H1 (cell line): ENCODE measurements at regions not wholly inside any gene's neighbourhood (a gene's known extent, or its start where the extent isn't known, plus 50 kb on each side); places are given as distances from the start of the nearest gene placed in this dataset.

ENCODE experiments used
- CTCF ChIA-PET: fragments of 300-600 bp; sonication (Branson Sonifier 250); formaldehyde crosslinking; loops from one replicate; lab custom pipeline; 2021; ENCODE audit not compliant: partially characterized antibody; lab: Charles Lee
- POLR2A ChIA-PET: fragments of 300-600 bp; sonication (Branson Sonifier 250); formaldehyde crosslinking; loops from one replicate; lab custom pipeline; 2021; ENCODE audit warnings: inconsistent platforms; ENCODE audit not compliant: partially characterized antibody; lab: Charles Lee
- DNase-seq, 2 experiments: peaks; one replicate each; pipeline versions ENCODE4 v3.0.0 to v3.0.0-alpha.2; 2010 to 2022; ENCODE audit warnings: low spot score in 2 of 2, low read depth in 1 of 2, mixed read lengths in 1 of 2
- FAIRE-seq: peaks from 2 replicates; lab custom pipeline; 2011; peaks lifted over from hg19 to GRCh38; lab: Jason Lieb, UNC
- H2AFZ ChIP-seq: 2 replicates; pipeline ENCODE4 v1.8.1; 2012; ENCODE audit warnings: low read length, inconsistent platforms
- H2AK5ac ChIP-seq: 2 replicates; pipeline ENCODE4 v1.6.1; 2013; ENCODE audit warnings: low read depth, low read length
- H2BK120ac ChIP-seq: replicated peaks from 2 replicates; pipeline ENCODE3; 2013; ENCODE audit warnings: low read depth, low read length, inconsistent platforms
- H2BK12ac ChIP-seq: 2 replicates; pipeline ENCODE4 v1.6.1; 2013; ENCODE audit warnings: low read depth, low read length
- H2BK15ac ChIP-seq: 2 replicates; pipeline ENCODE4 v1.6.1; 2013; ENCODE audit warnings: low read length
- H2BK20ac ChIP-seq: 2 replicates; pipeline ENCODE4 v1.6.1; 2013; ENCODE audit warnings: low read length
- H2BK5ac ChIP-seq: 2 replicates; pipeline ENCODE4 v1.6.1; 2013; ENCODE audit warnings: low read depth, low read length
- H3K14ac ChIP-seq: 2 replicates; pipeline ENCODE4 v1.6.1; 2013; ENCODE audit warnings: inconsistent platforms; ENCODE audit not compliant: insufficient read length
- H3K18ac ChIP-seq: 2 replicates; pipeline ENCODE4 v1.6.1; 2013; ENCODE audit warnings: low read length; ENCODE audit errors: extremely low read depth
- H3K23ac ChIP-seq: 2 replicates; pipeline ENCODE4 v1.6.1; 2013; ENCODE audit warnings: inconsistent platforms; ENCODE audit not compliant: insufficient read length
- H3K23me2 ChIP-seq: 2 replicates; pipeline ENCODE4 v1.6.1; 2013; ENCODE audit warnings: low read depth, low read length
- H3K27ac ChIP-seq: 2 replicates; pipeline ENCODE4 v1.6.1; 2011; ENCODE audit warnings: low read depth, low read length, inconsistent platforms
- H3K27me3 ChIP-seq, 4 experiments: replicated peaks in 1 of 4; 1 replicate in 1 of 4; 2 replicates in 3 of 4; pipeline versions ENCODE4 v1.6.1 to v1.8.1; 2011 to 2013; ENCODE audit warnings: low read length in 3 of 4, mild to moderate bottlenecking in 3 of 4, inconsistent platforms in 2 of 4, mixed read lengths in 2 of 4, moderate library complexity in 1 of 4; ENCODE audit not compliant: control insufficient read depth in 3 of 4, insufficient read depth in 3 of 4; ENCODE audit errors: extremely low read depth in 1 of 4
- H3K36me3 ChIP-seq, 4 experiments: 2 replicates each; pipeline versions ENCODE4 v1.6.1 to v1.8.1; 2011 to 2013; ENCODE audit warnings: mild to moderate bottlenecking in 4 of 4, low read length in 3 of 4, moderate library complexity in 2 of 4, control low read depth in 1 of 4, inconsistent platforms in 1 of 4; ENCODE audit not compliant: insufficient read depth in 4 of 4, control insufficient read depth in 2 of 4
- H3K4ac ChIP-seq: replicated peaks from 2 replicates; pipeline ENCODE3; 2013; ENCODE audit warnings: low read length, low read depth, mixed read lengths, inconsistent platforms; ENCODE audit not compliant: insufficient read length
- H3K4me1 ChIP-seq, 4 experiments: replicated peaks in 1 of 4; 1 replicate in 1 of 4; 2 replicates in 3 of 4; pipeline versions ENCODE4 v1.6.1 to v1.8.1; 2011 to 2013; ENCODE audit warnings: low read length in 3 of 4, inconsistent platforms in 2 of 4, mixed read lengths in 1 of 4; ENCODE audit not compliant: insufficient read depth in 4 of 4, control insufficient read depth in 3 of 4
- H3K4me2 ChIP-seq, 2 experiments: 2 replicates each; pipeline versions ENCODE4 v1.6.1 to v1.8.1; 2011 to 2013; ENCODE audit warnings: low read depth in 2 of 2, low read length in 2 of 2, control low read depth in 1 of 2, inconsistent platforms in 1 of 2, mild to moderate bottlenecking in 1 of 2; ENCODE audit not compliant: insufficient read depth in 1 of 2
- H3K4me3 ChIP-seq, 4 experiments: fragments of 200-600, 300-600 bp in 1 of 4; sonication (generic), shearing (Covaris generic), sonication (Bioruptor Twin) in 1 of 4; 2 replicates each; pipeline versions ENCODE4 v1.5.1 to v1.8.1; 2011 to 2016; ENCODE audit warnings: low read length in 4 of 4, low read depth in 3 of 4, control low read depth in 2 of 4, inconsistent platforms in 2 of 4, mild to moderate bottlenecking in 2 of 4, mixed read lengths in 1 of 4, moderate library complexity in 1 of 4; ENCODE audit not compliant: insufficient read depth in 2 of 4; ENCODE audit errors: extremely low read depth in 1 of 4
- H3K56ac ChIP-seq: replicated peaks from 2 replicates; pipeline ENCODE3; 2013; ENCODE audit warnings: low read depth, mild to moderate bottlenecking, mixed read lengths, low read length, inconsistent platforms; ENCODE audit not compliant: insufficient read length
- H3K79me1 ChIP-seq: 2 replicates; pipeline ENCODE4 v1.6.1; 2013; ENCODE audit warnings: low read depth, low read length, control low read depth
- H3K79me2 ChIP-seq, 2 experiments: 2 replicates each; pipeline versions ENCODE4 v1.6.1 to v1.8.1; 2012 to 2013; ENCODE audit warnings: low read length in 2 of 2, mild to moderate bottlenecking in 2 of 2, inconsistent platforms in 1 of 2; ENCODE audit not compliant: insufficient read depth in 2 of 2, control insufficient read depth in 1 of 2
- H3K9ac ChIP-seq, 4 experiments: replicated peaks in 1 of 4; 1 replicate in 1 of 4; 2 replicates in 3 of 4; pipeline versions ENCODE4 v1.6.1 to v1.8.1; 2011 to 2013; ENCODE audit warnings: low read depth in 3 of 4, low read length in 3 of 4, control low read depth in 2 of 4, mild to moderate bottlenecking in 2 of 4, moderate library complexity in 2 of 4, inconsistent platforms in 1 of 4; ENCODE audit errors: extremely low read depth in 1 of 4
- H3K9me3 ChIP-seq, 2 experiments: 2 replicates each; pipeline versions ENCODE4 v1.6.1 to v1.8.1; 2012 to 2013; ENCODE audit warnings: mild to moderate bottlenecking in 2 of 2, moderate library complexity in 2 of 2, control low read depth in 1 of 2, inconsistent platforms in 1 of 2, low read depth in 1 of 2, low read length in 1 of 2, mixed read lengths in 1 of 2; ENCODE audit not compliant: insufficient read depth in 2 of 2
- H4K20me1 ChIP-seq, 2 experiments: replicated peaks in 1 of 2; 2 replicates each; pipeline versions ENCODE3 to v1.8.1; 2011 to 2013; ENCODE audit warnings: inconsistent platforms in 2 of 2, low read length in 2 of 2, mild to moderate bottlenecking in 1 of 2; ENCODE audit not compliant: insufficient read depth in 2 of 2, control insufficient read depth in 1 of 2
- H4K5ac ChIP-seq: 2 replicates; pipeline ENCODE4 v1.6.1; 2013; ENCODE audit warnings: low read length, low read depth, mixed read lengths, inconsistent platforms; ENCODE audit not compliant: insufficient read length
- H4K8ac ChIP-seq: 2 replicates; pipeline ENCODE4 v1.8.0; 2013; ENCODE audit warnings: mild to moderate bottlenecking, moderate library complexity, low read length, inconsistent platforms; ENCODE audit not compliant: insufficient read depth; ENCODE audit errors: extremely low read depth
- H4K91ac ChIP-seq: replicated peaks from 2 replicates; pipeline ENCODE3; 2013; ENCODE audit warnings: low read length, mixed read lengths, inconsistent platforms; ENCODE audit not compliant: insufficient read length
- BACH1 ChIP-seq: IDR thresholded peaks from 2 replicates; pipeline ENCODE4 v1.6.1; 2012; ENCODE audit warnings: low read length, improper control_type of control experiment
- EZH2 ChIP-seq: fragments of 200-600 bp; sonication (generic); IDR thresholded peaks from 2 replicates; pipeline ENCODE4 v1.7.1; 2012; ENCODE audit warnings: low read depth, mild to moderate bottlenecking, moderate library complexity, low read length, inconsistent platforms; ENCODE audit not compliant: severe bottlenecking
- GTF2F1 ChIP-seq: IDR thresholded peaks from 2 replicates; pipeline ENCODE4 v1.6.1; 2012; ENCODE audit warnings: low read depth, low read length, improper control_type of control experiment, borderline replicate concordance
- KDM5A ChIP-seq: fragments of 200-600 bp; IDR thresholded peaks from 2 replicates; pipeline ENCODE4 v1.7.1; 2012; ENCODE audit warnings: mild to moderate bottlenecking, low read length, inconsistent platforms, mixed read lengths
- RBBP5 ChIP-seq: IDR thresholded peaks from 2 replicates; pipeline ENCODE4 v1.7.1; 2012; ENCODE audit warnings: low read depth, mild to moderate bottlenecking, inconsistent platforms, low read length, moderate library complexity, borderline replicate concordance
- RFX5 ChIP-seq: IDR thresholded peaks from 2 replicates; pipeline ENCODE4 v1.6.1; 2011; ENCODE audit warnings: low read depth, low read length, improper control_type of control experiment, borderline replicate concordance
- RXRA ChIP-seq: IDR thresholded peaks from 2 replicates; pipeline ENCODE4 v1.6.1; 2011; ENCODE audit warnings: low read depth, mild to moderate bottlenecking, low read length, moderate library complexity; ENCODE audit not compliant: insufficient read depth
- SIN3A ChIP-seq, 2 experiments: IDR thresholded peaks in 1 of 2; conservative IDR thresholded peaks in 1 of 2; 2 replicates each; pipeline ENCODE4 v1.6.1; 2011 to 2012; ENCODE audit warnings: low read length in 2 of 2, improper control_type of control experiment in 1 of 2, low read depth in 1 of 2, mild to moderate bottlenecking in 1 of 2
- SP2 ChIP-seq: IDR thresholded peaks from 2 replicates; pipeline ENCODE4 v1.6.1; 2012; ENCODE audit warnings: mild to moderate bottlenecking, low read length, inconsistent platforms
- TAF7 ChIP-seq: optimal IDR thresholded peaks from 2 replicates; pipeline ENCODE3; 2011; ENCODE audit warnings: low read depth, mild to moderate bottlenecking, inconsistent platforms, low read length, moderate library complexity, borderline replicate concordance
- TBP ChIP-seq: IDR thresholded peaks from 2 replicates; pipeline ENCODE4 v1.6.1; 2011; ENCODE audit warnings: low read depth, low read length, improper control_type of control experiment
- YY1 ChIP-seq: IDR thresholded peaks from 2 replicates; pipeline ENCODE4 v1.6.1; 2011; ENCODE audit warnings: low read depth, mild to moderate bottlenecking, low read length
- ZNF274 ChIP-seq: IDR thresholded peaks from 2 replicates; pipeline ENCODE4 v1.7.0; 2012; ENCODE audit warnings: low read length, borderline replicate concordance; ENCODE audit errors: extremely low read depth
- WGBS, 2 experiments: shearing (Covaris generic) in 1 of 2; methylation state at CpG; one replicate each; pipeline versions ENCODE4 v1.1.6 to v1.1.7; 2013 to 2015; ENCODE audit warnings: low lambda C conversion rate in 2 of 2, mixed read lengths in 2 of 2, inconsistent platforms in 1 of 2, low coverage in 1 of 2, missing lambda C conversion rate in 1 of 2; ENCODE audit not compliant: insufficient replicate concordance in 2 of 2, insufficient coverage in 1 of 2, insufficient read length in 1 of 2; ENCODE audit errors: extremely low coverage in 1 of 2, missing lambda C conversion rate in 1 of 2; 5-methylcytosine and 5-hydroxymethylcytosine counted together
- TF ChIP-seq, protein P1 (sequence below): IDR thresholded peaks from 2 replicates; pipeline ENCODE4 v1.6.1; 2012; ENCODE audit warnings: low read length, inconsistent platforms

- Histone ChIP-seq H3K14ac (no peak overlapping the region), H3K23me2 (no peaks in the 10 kb centered on the region), H3K4ac (no peak overlapping the region), H3K4me1 (no peaks in the 10 kb centered on the region), H3K9me3 (no peaks in the 10 kb centered on the region), H3K79me2 (no peaks in the 10 kb centered on the region), H2AK5ac (no peak overlapping the region), H3K18ac (no peak overlapping the region), H3K4me3 (no peak overlapping the region), H2AFZ (no peak overlapping the region), H2BK120ac (no peak overlapping the region), H2BK5ac (no peak overlapping the region), H4K5ac (no peak overlapping the region), H3K27ac (no peak overlapping the region), H3K27me3 (no peaks in the 10 kb centered on the region), H2BK15ac (no peak overlapping the region), H3K79me1 (no peaks in the 10 kb centered on the region), H3K56ac (no peak overlapping the region), H3K36me3 (no peaks in the 10 kb centered on the region), H4K20me1 (no peaks in the 10 kb centered on the region), H2BK12ac (no peak overlapping the region), H3K23ac (no peak overlapping the region), H3K4me2 (no peak overlapping the region), H3K9ac (no peak overlapping the region), H4K8ac (no peak overlapping the region), H2BK20ac (no peak overlapping the region), H4K91ac (no peak overlapping the region)
- DNase-seq: no peak
- WGBS, 2 experiments: 80% methylated on average over 4 of the region's 4 CpGs; no CpG with 5 or more reads in 1 of the 2 experiments
- FAIRE-seq: no peak
- ChIA-PET POLR2A (no interaction called here), CTCF (interaction anchor here (0.5 kb wide), 1 partner anchor 887 kb away, joined by 4 read pairs; no protein-coding TSS in a partner anchor)
- no peak for TF ChIP-seq GTF2F1
- no peak for TF ChIP-seq ZNF274
- no peak for TF ChIP-seq SP2
- no peak for TF ChIP-seq RXRA
- no peak for TF ChIP-seq RFX5
- TF ChIP-seq TBP: no peak
- TF ChIP-seq EZH2: no peak
- TF ChIP-seq TAF7: no peak
- TF ChIP-seq RBBP5: no peak
- TF ChIP-seq BACH1: no peak
- no peak for TF ChIP-seq KDM5A
- TF ChIP-seq YY1: no peak
- no peak for TF ChIP-seq SIN3A (conservative IDR thresholded peaks at IDR 0.05 in 1 of 2, IDR thresholded peaks at IDR 0.05 in 1 of 2; ENCODE audit: low read depth in 1 of 2, low read length in 2 of 2)
- TF ChIP-seq, protein P1, sequence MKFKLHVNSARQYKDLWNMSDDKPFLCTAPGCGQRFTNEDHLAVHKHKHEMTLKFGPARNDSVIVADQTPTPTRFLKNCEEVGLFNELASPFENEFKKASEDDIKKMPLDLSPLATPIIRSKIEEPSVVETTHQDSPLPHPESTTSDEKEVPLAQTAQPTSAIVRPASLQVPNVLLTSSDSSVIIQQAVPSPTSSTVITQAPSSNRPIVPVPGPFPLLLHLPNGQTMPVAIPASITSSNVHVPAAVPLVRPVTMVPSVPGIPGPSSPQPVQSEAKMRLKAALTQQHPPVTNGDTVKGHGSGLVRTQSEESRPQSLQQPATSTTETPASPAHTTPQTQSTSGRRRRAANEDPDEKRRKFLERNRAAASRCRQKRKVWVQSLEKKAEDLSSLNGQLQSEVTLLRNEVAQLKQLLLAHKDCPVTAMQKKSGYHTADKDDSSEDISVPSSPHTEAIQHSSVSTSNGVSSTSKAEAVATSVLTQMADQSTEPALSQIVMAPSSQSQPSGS: no peak
Observed at GRCh38 chr2:128820452-128820851, 501.8 kb upstream of the HS6ST1 start.
